Head of caudate nucleus (tissue), 42 donors: ENCODE measurements at regions not wholly inside any gene's neighbourhood (a gene's known extent, or its start where the extent isn't known, plus 50 kb on each side); places are given as distances from the start of the nearest gene placed in this dataset.
A peak's percentile ranks its signal among the peaks of the same experiment; 100 is the strongest.
"Not testable (repeated sequence)": the region's sequence is repeated elsewhere in the genome, so short reads cannot be mapped to it uniquely, and the experiment has no call there.

Experiments
- DNase-seq, 42 donors: peaks; one replicate each; pipeline versions ENCODE4 v3.0.0 to v3.0.0-alpha.2; 2020 to 2021; ENCODE audit warnings: mixed read lengths in 7 of 42
- intact Hi-C: fragments of 100-400 bp; cut with DNase I; formaldehyde crosslinking; loops from one replicate; pipeline ENCODE4 v1.15.0; 2022

DNA sequence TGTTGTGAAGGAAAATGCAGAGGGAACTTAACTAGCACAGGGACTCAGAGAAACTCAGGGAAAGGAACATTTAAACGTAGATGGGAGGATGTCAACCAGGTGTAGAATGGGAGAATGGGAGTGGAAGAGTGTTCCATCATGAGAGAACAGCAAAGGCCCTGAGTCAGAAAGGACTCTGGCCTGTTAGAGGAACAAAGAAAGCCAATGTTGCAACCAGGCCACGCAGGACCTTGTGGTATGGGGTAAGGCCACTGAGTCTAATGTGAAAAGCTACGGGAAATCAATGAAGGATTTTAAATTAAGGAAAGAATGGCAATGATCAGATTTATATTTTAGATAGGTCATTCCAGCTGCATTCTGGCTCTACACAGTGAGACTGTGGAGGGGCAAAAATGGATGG, 163.9 kb upstream of the NBPF9 start:
- intact Hi-C loops: not testable (repeated sequence)

DNA sequence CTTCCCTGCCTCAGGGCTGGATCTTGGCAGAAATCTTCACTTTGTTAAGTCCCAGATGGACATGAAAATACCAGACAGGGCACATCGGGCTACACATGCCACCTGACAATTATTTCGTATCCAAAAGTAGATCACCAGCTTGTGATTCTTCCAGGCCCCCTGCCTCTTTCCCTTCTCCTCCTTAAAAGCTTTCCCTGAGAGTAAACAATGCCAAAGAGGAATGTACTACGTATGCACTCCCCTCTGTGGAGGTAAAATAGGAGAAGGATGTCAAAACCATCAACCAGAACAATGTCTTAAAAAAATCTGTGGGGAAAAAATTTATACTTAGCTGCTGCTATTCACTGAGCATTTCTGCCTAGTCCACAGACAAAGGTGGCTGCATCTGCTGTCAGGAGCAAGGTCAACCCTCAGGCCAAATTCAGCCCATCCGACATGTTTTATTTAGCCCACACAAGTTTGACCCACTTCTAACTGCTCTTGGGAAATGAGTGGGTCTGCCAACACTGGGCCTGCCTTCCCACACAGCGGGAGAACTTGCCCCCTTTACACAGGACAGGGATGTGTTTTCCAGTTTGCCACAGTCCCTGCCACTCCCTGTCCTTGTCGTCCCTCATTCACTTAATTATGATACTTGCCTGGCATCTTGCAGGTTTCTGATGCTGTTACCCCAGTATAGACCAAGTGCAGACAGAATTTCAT, 165.8 kb upstream of the NBPF9 start:
- DNase-seq, intact Hi-C loops: not testable (repeated sequence)

More for the DNA sequence above, 163.9 kb upstream of the NBPF9 start:
- DNase-seq: not testable (repeated sequence)

DNA sequence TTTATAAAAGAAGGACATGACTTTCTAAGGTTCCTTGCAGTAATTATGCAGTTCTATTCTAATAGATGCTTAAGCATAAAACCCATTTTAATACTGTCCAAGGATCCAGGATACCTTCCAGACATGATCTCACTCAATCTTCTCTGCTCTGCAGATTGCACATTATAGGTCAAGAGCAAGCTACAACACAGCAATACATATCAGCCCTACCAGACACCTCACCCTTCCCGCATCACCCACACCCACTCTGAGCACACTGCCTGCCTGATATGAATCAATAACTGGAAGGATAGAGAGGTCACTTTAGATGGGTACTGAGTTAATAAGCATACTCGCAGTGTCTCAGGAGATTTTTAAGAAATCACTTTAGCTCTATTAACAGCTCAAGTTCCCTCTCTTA, 166.5 kb upstream of the NBPF9 start:
- DNase-seq, intact Hi-C loops: not testable (repeated sequence)

DNA sequence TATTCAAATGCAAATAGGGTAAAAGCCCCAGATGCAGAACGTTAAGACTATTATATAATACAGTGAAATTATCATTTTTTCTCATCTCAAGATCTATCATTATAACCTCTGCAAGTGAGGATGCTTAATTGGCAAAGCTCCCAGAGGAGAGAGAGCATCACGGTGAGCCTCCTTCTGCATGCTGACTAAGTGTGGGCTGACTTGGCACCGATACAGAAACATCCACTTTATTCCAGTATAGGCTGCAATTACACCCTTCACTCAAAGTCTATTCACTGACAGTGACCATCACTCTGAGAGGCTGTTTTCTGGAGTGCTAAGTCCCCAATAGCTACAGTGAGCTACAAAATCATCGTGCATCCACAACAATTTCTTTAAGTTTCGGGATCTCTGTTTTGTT, 171.1 kb upstream of the NBPF9 start:
- intact Hi-C loops, DNase-seq: not testable (repeated sequence)

DNA sequence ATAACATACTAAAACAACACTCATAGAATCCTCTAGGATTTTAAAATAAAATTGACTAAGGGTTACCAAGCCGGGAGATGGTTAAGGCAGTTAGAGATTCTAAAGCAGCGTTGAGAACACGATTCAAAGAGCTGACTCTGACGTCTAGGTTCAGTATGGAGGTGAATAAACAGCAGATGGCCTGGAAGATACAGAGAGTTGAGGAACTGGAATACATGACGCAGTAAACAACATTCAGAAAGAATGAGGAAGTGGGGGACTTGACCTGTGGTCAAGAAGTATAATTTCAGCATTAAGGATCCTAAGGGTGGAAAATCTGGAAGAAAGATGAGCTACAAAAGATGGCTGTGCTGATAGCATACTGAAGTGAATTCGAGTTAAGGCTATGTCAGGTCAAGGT, 172.5 kb upstream of the NBPF9 start:
- DNase-seq, intact Hi-C loops: not testable (repeated sequence)

DNA sequence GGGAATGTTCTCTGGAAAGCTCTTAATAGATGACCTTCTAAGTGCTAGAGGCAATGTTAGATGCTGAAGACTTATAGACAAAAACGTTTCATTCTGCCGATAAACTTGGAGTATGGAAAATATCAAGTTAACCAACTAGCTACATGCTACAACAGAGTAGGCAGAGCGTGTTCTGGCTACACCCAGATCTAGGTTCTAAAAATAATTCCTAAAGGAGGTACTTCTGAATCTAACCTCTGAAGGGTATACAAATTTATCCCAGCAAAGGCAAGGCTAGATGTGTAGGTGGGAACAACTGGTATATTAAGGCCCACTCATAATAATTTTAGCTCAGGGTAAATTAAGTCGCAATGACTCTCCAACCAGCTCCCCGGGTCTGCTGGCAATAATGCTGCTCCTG, 173.1 kb upstream of the NBPF9 start:
- intact Hi-C loops, DNase-seq: not testable (repeated sequence)

DNA sequence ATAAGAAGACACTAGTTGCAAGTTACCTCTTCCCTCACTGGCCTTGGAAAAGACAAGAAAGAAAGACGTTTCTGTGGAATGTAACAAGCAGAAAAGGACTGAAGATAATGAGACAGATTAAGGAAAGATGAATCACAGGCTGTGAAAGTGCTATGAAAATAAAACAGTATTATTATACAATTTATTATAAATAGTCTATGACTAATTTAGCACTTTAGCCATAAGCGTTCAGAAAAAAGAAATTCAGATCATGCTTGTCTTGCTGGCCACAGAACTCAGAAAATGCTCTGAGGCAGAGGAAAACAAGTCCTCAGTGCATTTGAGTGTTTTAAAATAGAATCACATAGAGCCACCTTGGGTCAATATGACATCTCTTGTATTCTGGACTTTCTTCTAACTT, 174.8 kb upstream of the NBPF9 start:
- DNase-seq, intact Hi-C loops: not testable (repeated sequence)

DNA sequence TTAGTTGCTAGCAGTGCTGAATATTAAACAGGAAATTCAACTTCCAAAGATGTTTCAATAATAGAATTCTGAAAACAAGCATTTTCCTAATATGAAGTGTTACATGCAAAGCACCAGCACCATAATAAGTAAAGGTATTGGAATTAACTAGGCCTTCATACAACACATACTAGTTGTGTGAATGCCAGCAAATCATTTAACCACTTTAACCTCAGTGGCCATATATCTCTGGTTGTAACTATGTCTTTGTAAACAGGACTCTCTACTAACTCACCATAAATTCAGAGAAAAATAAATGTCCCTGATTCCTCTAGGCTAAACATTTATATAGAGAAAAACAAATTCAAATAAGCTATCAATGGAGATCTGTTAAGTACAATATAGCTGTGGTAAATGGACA, 175.7 kb upstream of the NBPF9 start:
- DNase-seq, intact Hi-C loops: not testable (repeated sequence)

DNA sequence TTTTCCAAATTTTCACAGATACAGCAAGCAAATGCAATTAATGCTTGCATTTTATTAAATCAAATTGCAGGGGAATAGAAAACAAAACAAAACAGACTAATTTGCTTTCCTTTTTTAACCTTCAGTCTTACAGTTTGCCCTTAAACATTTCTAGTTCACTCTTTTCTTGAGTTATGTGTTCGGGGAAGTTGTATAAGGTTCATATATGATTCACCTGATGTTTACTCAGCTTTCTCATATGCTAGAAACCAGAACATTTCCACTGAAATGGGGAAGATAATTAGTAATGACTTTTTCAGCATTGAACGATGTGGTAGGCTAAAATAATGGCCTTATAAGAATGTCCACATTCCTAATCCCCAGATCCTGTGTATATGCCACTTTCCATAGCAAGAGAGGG, 176.2 kb upstream of the NBPF9 start:
- intact Hi-C loops, DNase-seq: not testable (repeated sequence)

DNA sequence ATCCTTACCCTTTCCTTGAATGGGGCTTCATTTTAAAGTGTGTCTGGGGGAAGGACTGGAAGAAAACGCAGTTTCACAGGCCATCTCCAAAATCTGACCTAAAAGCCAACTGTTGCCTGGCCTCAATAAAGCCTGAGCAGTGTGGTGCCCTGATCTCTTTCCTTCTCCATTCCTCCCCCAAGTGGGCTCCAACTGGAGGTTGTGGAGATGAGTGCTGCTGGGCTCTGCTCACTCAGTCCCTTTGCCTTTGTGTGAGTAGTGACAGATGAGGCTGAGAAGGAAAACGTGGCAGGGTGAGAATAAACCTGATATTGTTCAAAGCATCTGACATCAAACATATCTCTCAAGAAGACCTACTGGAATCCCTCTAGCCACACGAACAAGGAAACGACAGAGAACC, 181.4 kb upstream of the NBPF9 start:
- DNase-seq, intact Hi-C loops: not testable (repeated sequence)

DNA sequence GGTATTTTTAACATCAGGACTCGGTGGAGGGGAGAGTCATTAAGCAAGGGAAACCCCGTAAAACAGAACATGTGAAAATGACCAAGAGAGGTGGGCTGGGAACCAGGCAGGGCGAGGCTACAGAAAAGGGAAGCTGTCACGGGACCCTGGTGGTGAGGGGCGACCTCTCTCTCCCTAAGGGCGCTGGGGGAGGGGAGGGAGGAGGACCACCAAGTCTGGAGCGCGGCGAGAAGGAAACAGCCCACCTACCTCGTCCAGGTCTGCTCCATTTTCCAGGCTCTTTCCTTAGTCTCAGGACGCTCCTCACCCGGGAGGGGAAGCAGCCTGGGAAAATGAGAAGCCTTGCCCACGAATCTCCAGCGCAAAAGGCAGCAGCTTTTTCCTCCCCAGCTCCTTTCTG, 181.9 kb upstream of the NBPF9 start:
- intact Hi-C loops, DNase-seq: not testable (repeated sequence)

DNA sequence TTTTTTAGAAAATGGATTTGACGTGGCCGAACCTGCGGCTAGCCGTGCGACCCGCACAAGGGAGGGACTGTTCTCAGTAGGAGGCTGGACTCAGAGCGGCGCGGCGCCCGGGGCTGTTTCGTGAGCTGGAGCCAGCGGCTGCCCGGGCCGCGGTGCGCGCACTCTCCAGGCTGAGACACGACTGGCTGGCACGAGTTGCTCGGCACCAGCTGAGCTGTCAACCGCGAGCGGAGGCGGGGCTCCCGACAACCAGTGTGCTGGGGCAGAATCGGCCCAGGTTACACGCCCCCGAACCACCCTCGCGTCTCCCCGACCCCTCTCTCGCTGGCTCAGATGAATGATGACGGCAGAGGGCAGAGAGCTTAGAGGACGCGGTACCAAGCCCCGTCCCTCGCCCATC, 182.3 kb upstream of the NBPF9 start:
- peak in 41 of 42 donors; percentile 1 to 86 (median 49) for DNase-seq
- intact Hi-C loops: not testable (repeated sequence)

DNA sequence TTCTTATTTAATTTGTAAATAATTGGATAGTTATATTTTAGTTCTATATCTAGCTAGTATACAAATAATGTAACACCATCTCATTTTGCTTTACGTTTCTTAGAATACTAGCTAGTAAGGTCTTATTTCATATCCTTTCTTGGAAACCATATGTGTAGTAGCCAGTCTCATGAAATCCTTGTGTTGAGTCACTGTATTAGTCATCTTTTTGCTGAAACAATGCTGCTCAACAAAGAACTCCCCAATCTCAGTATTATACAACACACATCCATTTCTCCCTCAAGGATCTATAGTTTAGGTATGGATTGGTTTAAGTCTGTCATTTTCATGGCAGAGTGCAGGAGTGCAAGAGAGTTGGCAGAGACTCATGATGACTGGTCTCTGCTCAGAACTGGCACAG, 185.2 kb upstream of the NBPF9 start:
- intact Hi-C loops, DNase-seq: not testable (repeated sequence)

DNA sequence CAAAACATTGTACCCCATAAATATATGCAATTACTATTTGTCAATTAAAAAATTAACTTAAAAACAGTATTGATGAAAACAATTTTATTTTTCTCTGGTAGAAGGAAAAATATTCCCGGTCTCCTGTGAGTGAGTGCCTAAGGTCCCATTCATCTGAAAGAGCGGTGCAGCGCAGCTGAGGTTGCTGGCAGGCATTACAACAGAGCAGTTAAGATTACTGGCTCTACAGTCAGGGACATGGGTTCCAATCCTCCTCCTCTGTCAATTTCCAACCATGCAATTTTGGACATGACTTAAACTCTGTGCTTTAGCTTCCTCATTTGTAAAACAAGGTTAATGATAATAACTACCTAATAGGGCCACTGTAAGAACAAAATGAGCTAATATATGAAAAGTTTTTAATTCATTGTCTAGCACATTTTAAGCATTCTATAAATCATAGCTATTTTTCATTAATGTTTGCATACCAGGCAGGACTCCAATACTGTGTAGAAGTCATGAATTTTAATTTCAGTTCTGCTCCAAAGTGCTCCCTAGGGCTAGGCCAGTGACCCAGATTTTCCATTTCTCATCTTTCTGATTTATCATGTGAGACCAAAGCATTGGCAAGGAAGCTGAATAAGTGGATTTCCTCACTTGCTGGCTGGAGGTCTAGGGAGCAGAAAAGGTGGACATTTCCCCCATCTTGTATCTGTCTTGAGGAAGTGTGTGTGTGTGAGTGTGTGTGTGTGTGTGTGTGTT, 174.2 kb upstream of the NBPF19 start:
- DNase-seq, intact Hi-C loops: not testable (repeated sequence)

DNA sequence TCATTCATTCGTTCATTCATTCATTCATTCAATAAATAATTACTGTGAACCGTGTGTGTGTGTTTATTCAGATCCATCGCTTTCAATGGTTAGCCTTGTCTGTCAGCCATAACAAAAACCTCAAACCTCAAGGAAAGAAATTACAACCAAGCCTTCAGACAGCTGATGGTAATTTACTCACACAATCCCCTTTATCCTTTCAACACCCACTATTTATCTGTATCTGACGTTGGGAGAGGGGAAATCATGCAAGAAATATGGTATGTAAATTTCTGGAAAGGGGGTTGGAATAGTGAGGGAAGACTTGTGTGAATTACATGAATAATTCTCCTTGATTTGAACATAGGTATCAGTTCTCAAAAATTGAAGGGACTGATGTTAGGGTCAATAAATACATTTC, 173.6 kb upstream of the NBPF19 start:
- intact Hi-C loops, DNase-seq: not testable (repeated sequence)

DNA sequence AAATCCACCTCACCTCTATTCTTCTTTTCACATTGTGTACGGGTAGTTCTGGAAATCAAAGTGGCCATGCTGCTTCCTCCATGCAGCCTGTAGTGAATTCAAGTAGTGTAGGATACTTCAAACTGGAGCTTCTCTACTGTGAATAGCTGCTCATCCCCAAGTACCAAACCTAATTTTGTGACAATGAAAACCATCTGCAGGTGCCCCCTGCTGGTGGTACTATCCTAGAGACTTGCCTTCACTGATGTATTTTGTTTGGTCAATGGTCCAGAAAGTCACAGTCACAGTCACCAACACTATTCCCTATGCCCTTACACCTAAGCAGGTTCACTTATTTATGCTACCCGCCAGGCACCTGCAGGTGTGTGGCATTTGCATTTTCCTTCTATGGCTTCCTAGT, 170.0 kb upstream of the NBPF19 start:
- DNase-seq, intact Hi-C loops: not testable (repeated sequence)

DNA sequence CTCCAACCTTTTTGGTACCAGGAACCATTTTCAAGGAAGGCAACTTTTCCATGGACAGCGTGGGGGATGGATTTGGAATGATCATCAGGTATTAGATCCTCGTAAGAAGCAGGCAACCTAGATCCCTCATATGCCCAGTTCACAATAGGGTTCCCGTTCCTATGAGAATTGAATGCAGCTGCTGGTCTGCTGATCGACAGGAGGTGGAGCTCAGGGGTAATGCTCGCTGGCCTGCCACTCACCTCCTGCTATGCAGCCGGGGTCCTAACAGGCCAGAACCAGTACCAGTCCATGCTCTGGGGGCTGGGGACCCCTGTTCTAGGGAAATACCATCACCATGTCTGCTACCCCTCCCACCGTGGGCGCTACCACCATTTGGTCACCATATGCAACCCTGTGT, 167.2 kb upstream of the NBPF19 start:
- DNase-seq, intact Hi-C loops: not testable (repeated sequence)

DNA sequence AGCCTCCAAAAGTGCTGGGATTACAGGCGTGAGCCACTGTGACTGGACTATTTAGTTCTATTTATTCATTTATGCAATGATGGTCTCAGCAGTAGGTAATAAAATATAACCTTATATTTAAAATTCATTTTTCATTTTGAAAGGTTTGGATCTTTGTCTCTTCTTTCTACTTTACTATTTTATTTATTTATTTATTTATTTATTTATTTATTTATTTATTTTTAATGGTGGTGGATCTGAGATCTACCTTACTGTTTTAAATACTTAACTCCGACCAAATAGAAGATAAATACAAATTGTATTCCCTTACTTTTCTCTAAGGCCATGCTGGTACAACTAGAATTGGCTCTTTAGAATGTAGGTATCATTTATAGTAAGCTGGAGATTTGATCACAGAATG, 159.9 kb upstream of the NBPF19 start:
- intact Hi-C loops, DNase-seq: not testable (repeated sequence)

DNA sequence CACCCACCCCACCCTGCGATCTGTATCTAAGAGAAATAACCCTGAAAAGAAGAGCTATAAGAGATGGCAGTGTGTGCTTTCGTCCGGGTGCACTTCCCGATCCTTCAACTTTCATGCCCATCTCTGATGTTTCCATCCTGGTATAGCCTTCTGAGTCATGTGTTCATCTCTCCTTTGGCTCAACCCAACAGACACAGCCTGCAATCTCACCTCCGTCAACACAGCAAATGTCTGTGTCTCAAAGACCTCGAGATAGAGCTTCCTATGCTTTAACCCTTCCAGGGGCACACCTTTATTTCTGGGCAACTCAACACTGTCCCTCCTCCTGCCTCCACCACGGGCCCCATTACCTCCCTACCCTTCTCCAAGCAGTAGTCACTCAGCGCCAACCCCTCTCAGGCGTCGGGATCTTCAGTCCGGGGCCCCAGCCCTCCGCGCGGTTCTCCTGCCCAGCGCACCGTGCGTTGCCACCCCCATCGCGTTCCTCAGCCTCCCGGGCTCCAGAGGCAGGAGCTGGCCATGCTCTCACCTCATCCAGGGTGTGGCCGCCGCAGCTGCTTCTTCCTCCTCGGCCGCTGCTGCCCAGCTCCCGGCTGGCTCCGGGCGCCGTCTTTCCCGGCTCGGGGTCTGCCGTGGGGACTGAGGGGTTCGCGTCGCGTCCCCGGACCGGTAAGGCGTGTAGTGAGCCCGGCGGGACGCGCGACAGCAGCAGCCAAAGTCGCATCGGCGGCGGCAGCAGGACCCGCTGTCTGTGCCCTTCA, 153.7 kb upstream of the NBPF19 start:
- DNase-seq, intact Hi-C loops: not testable (repeated sequence)

DNA sequence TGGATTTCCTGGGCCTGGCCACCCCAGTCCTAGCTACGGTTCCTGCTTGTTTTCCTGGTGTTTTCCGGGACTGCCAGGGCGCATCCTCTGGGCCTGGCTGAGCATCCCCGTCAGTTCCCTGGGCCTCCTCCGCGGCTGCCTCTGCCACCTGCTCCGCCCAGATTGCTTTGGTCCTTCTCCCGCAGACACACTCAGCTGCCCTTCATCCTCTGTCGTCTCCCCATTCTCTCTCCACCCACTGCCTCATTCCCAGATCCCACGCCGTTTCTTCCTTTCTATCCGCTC, 153.2 kb upstream of the NBPF19 start:
- DNase-seq, intact Hi-C loops: not testable (repeated sequence)
